Lung microvascular endothelial cell (primary cell): ENCODE measurements at regions not wholly inside any gene's neighbourhood (a gene's known extent, or its start where the extent isn't known, plus 50 kb on each side); places are given as distances from the start of the nearest gene placed in this dataset.

Experiments
- DNase-seq, 2 donors: peaks; one replicate each; pipeline versions ENCODE4 v3.0.0 to v3.0.0-alpha.2; 2010; ENCODE audit warnings: low read depth in 2 of 2

- no peak for DNase-seq
Measured at GRCh38 chr9:80651044-80651443, 1038.3 kb downstream of the TLE1 start.

GRCh38 chr9:80649496-80649895, 1039.9 kb downstream of the TLE1 start:
- DNase-seq, result no peak

- peak in 1 of 2 donors; percentile 5 for DNase-seq
Measured at GRCh38 chr9:80649001-80649420, 1040.3 kb downstream of the TLE1 start.

GRCh38 chr9:80648336-80648735, 1041.0 kb downstream of the TLE1 start:
- no peak for DNase-seq

GRCh38 chr9:80646211-80646610, 1043.1 kb downstream of the TLE1 start:
- no peak for DNase-seq

GRCh38 chr9:80644044-80644443, 1045.3 kb downstream of the TLE1 start:
- no peak for DNase-seq

- no peak for DNase-seq
Measured at GRCh38 chr9:80635065-80635464, 1054.3 kb downstream of the TLE1 start.

- DNase-seq, result no peak
Measured at GRCh38 chr9:80632041-80632440, 1057.3 kb downstream of the TLE1 start.

- DNase-seq, result no peak
Measured at GRCh38 chr9:80622508-80622907, 1050.7 kb downstream of the TLE4 start.

- DNase-seq, result no peak
Measured at GRCh38 chr9:80619356-80619755, 1047.6 kb downstream of the TLE4 start.

GRCh38 chr9:80615964-80616363, 1044.2 kb downstream of the TLE4 start:
- DNase-seq, result no peak

- no peak for DNase-seq
Measured at GRCh38 chr9:80605793-80606192, 1034.0 kb downstream of the TLE4 start.

- peak; percentile 0 to 10 for DNase-seq
Measured at GRCh38 chr9:80605129-80605528, 1033.4 kb downstream of the TLE4 start.

- DNase-seq, result no peak
Measured at GRCh38 chr9:80602291-80602690, 1030.5 kb downstream of the TLE4 start.

GRCh38 chr9:80596579-80596978, 1024.8 kb downstream of the TLE4 start:
- no peak for DNase-seq

GRCh38 chr9:80595192-80595591, 1023.4 kb downstream of the TLE4 start:
- DNase-seq, result no peak

GRCh38 chr9:80592413-80592812, 1020.6 kb downstream of the TLE4 start:
- no peak for DNase-seq

GRCh38 chr9:80586786-80587330, 1015.1 kb downstream of the TLE4 start:
- DNase-seq, result no peak

- DNase-seq, result no peak
Measured at GRCh38 chr9:80571953-80572352, 1000.2 kb downstream of the TLE4 start.

GRCh38 chr9:80569236-80569635, 997.5 kb downstream of the TLE4 start:
- DNase-seq, result no peak

- DNase-seq, result no peak
Measured at GRCh38 chr9:80561526-80561925, 989.8 kb downstream of the TLE4 start.

GRCh38 chr9:80560976-80561375, 989.2 kb downstream of the TLE4 start:
- DNase-seq, result no peak

- no peak for DNase-seq
Measured at GRCh38 chr9:80557256-80557655, 985.5 kb downstream of the TLE4 start.

- no peak for DNase-seq
Measured at GRCh38 chr9:80556631-80557030, 984.9 kb downstream of the TLE4 start.
